H9 (cell line): ENCODE measurements at regions not wholly inside any gene's neighbourhood (a gene's known extent, or its start where the extent isn't known, plus 50 kb on each side); places are given as distances from the start of the nearest gene placed in this dataset.

ENCODE experiments used
- DNase-seq: peaks from one replicate; pipeline ENCODE4 v3.0.0-alpha.2; 2017
- H2AFZ ChIP-seq: one replicate; pipeline ENCODE4 v1.6.1; 2013; ENCODE audit warnings: mild to moderate bottlenecking, low read length, control low read depth, moderate library complexity
- H2AK5ac ChIP-seq: 2 replicates; pipeline ENCODE4 v1.6.1; 2013; ENCODE audit warnings: low read length, control low read depth, mixed read lengths; ENCODE audit not compliant: insufficient read length
- H2BK120ac ChIP-seq: one replicate; pipeline ENCODE4 v1.6.1; 2013; ENCODE audit warnings: low read depth, mild to moderate bottlenecking, low read length, control low read depth, inconsistent platforms; ENCODE audit not compliant: poor library complexity, severe bottlenecking
- H2BK12ac ChIP-seq: 2 replicates; pipeline ENCODE4 v1.6.1; 2013; ENCODE audit warnings: low read length, control low read depth, mixed read lengths, low read depth; ENCODE audit not compliant: insufficient read length
- H2BK15ac ChIP-seq: 2 replicates; pipeline ENCODE4 v1.6.1; 2013; ENCODE audit warnings: low read depth, low read length, control low read depth
- H2BK20ac ChIP-seq: one replicate; pipeline ENCODE4 v1.6.1; 2013; ENCODE audit warnings: low read depth, mild to moderate bottlenecking, low read length, control low read depth, inconsistent platforms; ENCODE audit not compliant: poor library complexity, severe bottlenecking
- H2BK5ac ChIP-seq: 2 replicates; pipeline ENCODE4 v1.6.1; 2013; ENCODE audit warnings: low read length, control low read depth, mixed read lengths; ENCODE audit not compliant: insufficient read length
- H3K14ac ChIP-seq: 2 replicates; pipeline ENCODE4 v1.6.1; 2013; ENCODE audit warnings: low read length, control low read depth; ENCODE audit not compliant: insufficient read depth
- H3K18ac ChIP-seq: 2 replicates; pipeline ENCODE4 v1.6.1; 2013; ENCODE audit warnings: low read depth, mild to moderate bottlenecking, mixed read lengths, low read length, control low read depth; ENCODE audit not compliant: insufficient read length
- H3K23ac ChIP-seq: 2 replicates; pipeline ENCODE4 v1.6.1; 2013; ENCODE audit warnings: low read length, control low read depth, mixed read lengths, low read depth; ENCODE audit not compliant: insufficient read length
- H3K23me2 ChIP-seq: 2 replicates; pipeline ENCODE4 v1.6.1; 2013; ENCODE audit warnings: low read depth, mild to moderate bottlenecking, mixed read lengths, low read length, control low read depth; ENCODE audit not compliant: insufficient read length, poor library complexity, severe bottlenecking
- H3K27ac ChIP-seq: 2 replicates; pipeline ENCODE4 v1.5.1; 2013; ENCODE audit warnings: low read length, control low read depth, mixed read lengths, low read depth; ENCODE audit not compliant: insufficient read length
- H3K27me3 ChIP-seq: 2 replicates; pipeline ENCODE4 v1.6.1; 2013; ENCODE audit warnings: low read length, control low read depth, inconsistent platforms; ENCODE audit not compliant: insufficient read depth
- H3K4ac ChIP-seq: 2 replicates; pipeline ENCODE4 v1.6.1; 2013; ENCODE audit warnings: low read depth, mild to moderate bottlenecking, control low read depth, inconsistent platforms, low read length, moderate library complexity
- H3K4me1 ChIP-seq: 2 replicates; pipeline ENCODE4 v1.6.1; 2013; ENCODE audit warnings: low read length, control low read depth, inconsistent platforms; ENCODE audit not compliant: insufficient read depth
- H3K4me2 ChIP-seq: 2 replicates; pipeline ENCODE4 v1.6.1; 2013; ENCODE audit warnings: low read length, control low read depth, mixed read lengths; ENCODE audit not compliant: insufficient read length, insufficient read depth
- H3K56ac ChIP-seq: 2 replicates; pipeline ENCODE4 v1.6.1; 2013; ENCODE audit warnings: low read depth, mild to moderate bottlenecking, mixed read lengths, low read length, control low read depth; ENCODE audit not compliant: insufficient read length
- H3K79me1 ChIP-seq: 2 replicates; pipeline ENCODE4 v1.6.1; 2013; ENCODE audit warnings: low read depth, mild to moderate bottlenecking, moderate library complexity, low read length, control low read depth, inconsistent platforms; ENCODE audit not compliant: insufficient read depth, poor library complexity, severe bottlenecking
- H3K79me2 ChIP-seq: 2 replicates; pipeline ENCODE4 v1.6.1; 2013; ENCODE audit warnings: low read length, control low read depth, inconsistent platforms; ENCODE audit not compliant: insufficient read depth
- H3K9ac ChIP-seq: 2 replicates; pipeline ENCODE4 v1.6.1; 2013; ENCODE audit warnings: low read length, control low read depth, mixed read lengths; ENCODE audit not compliant: insufficient read length; ENCODE audit errors: extremely low read depth
- H3K9me3 ChIP-seq: one replicate; pipeline ENCODE4 v1.6.1; 2013; ENCODE audit warnings: low read depth, low read length, inconsistent platforms; ENCODE audit not compliant: control insufficient read depth
- H3T11ph ChIP-seq: one replicate; pipeline ENCODE4 v1.6.1; 2013; ENCODE audit warnings: mild to moderate bottlenecking, low read length, control low read depth, inconsistent platforms
- H4K20me1 ChIP-seq: one replicate; pipeline ENCODE4 v1.6.1; 2013; ENCODE audit not compliant: control insufficient read depth, insufficient read length, insufficient read depth
- H4K5ac ChIP-seq: 2 replicates; pipeline ENCODE4 v1.6.1; 2013; ENCODE audit warnings: low read depth, mild to moderate bottlenecking, mixed read lengths, low read length, control low read depth; ENCODE audit not compliant: insufficient read length
- H4K8ac ChIP-seq: replicated peaks from 2 replicates; pipeline ENCODE4 v1.6.1; 2013; ENCODE audit warnings: low read length, control low read depth, mixed read lengths, low read depth; ENCODE audit not compliant: insufficient read length
- H4K91ac ChIP-seq: 2 replicates; pipeline ENCODE4 v1.6.1; 2013; ENCODE audit warnings: low read depth, mild to moderate bottlenecking, moderate library complexity, mixed read lengths, low read length, control low read depth; ENCODE audit not compliant: insufficient read length
- H3K27ac Mint-ChIP-seq, 3 experiments: 2 replicates in 2 of 3; 3 replicates in 1 of 3; pipeline ENCODE4 v1.8.0; 2020 to 2021; ENCODE audit warnings: mixed read lengths in 3 of 3, mild to moderate bottlenecking in 1 of 3, moderate library complexity in 1 of 3
- H3K27me3 Mint-ChIP-seq: 2 replicates; pipeline ENCODE4 v1.8.0; 2021; ENCODE audit warnings: low read depth, mild to moderate bottlenecking, moderate library complexity, mixed read lengths
- H3K36me3 Mint-ChIP-seq, 3 experiments: 2 replicates in 2 of 3; 3 replicates in 1 of 3; pipeline ENCODE4 v1.8.0; 2020 to 2021; ENCODE audit warnings: low read depth in 3 of 3, mixed read lengths in 3 of 3; ENCODE audit not compliant: insufficient read depth in 1 of 3
- H3K4me1 Mint-ChIP-seq, 2 experiments: 2 replicates each; pipeline ENCODE4 v1.8.0; 2020; ENCODE audit warnings: mixed read lengths in 2 of 2
- H3K4me3 Mint-ChIP-seq, 2 experiments: 2 replicates in 1 of 2; 3 replicates in 1 of 2; pipeline ENCODE4 v1.8.0; 2020 to 2021; ENCODE audit warnings: mild to moderate bottlenecking in 2 of 2, mixed read lengths in 2 of 2, moderate library complexity in 1 of 2
- H3K9me3 Mint-ChIP-seq, 2 experiments: 2 replicates in 1 of 2; 3 replicates in 1 of 2; pipeline ENCODE4 v1.8.0; 2020; ENCODE audit warnings: mild to moderate bottlenecking in 2 of 2, mixed read lengths in 2 of 2, moderate library complexity in 1 of 2
- CTCF ChIP-seq: fragments of 200-600 bp; sonication (generic); conservative IDR thresholded peaks from 3 replicates; pipeline ENCODE4 v1.8.0; 2021; ENCODE audit warnings: antibody characterized with exemption, mild to moderate bottlenecking
- WGBS: extraction: QIAGEN DNeasy Blood & Tissue Kit; methylation state at CpG from one replicate; pipeline ENCODE4 v1.1.7; 2013; ENCODE audit warnings: missing lambda C conversion rate, low lambda C conversion rate, mixed read lengths; ENCODE audit not compliant: insufficient read length; ENCODE audit errors: extremely low coverage; 5-methylcytosine and 5-hydroxymethylcytosine counted together

- Mint-ChIP-seq H3K4me3 (peak overlapping the region in 1 of 2 experiments; percentile 56; a peak in 2 of 5 replicates), H3K4me1 (peaks cover 22 to 26% of the 10 kb centered on the region in 2 experiments), H3K27ac (peak overlapping the region in 2 of 3 experiments; percentile 76 to 93; a peak in 5 of 7 replicates), H3K9me3 (no peaks in the 10 kb centered on the region), H3K27me3 (no peaks in the 10 kb centered on the region), H3K36me3 (no peaks in the 10 kb centered on the region; a peak in 1 of 7 replicates)
- Histone ChIP-seq H3K56ac (no peak overlapping the region), H2AFZ (no peak overlapping the region), H4K8ac (no peak overlapping the region), H3K9me3 (no peaks in the 10 kb centered on the region), H2BK5ac (no peak overlapping the region), H3K4ac (no peak overlapping the region), H3K23ac (no peak overlapping the region), H2AK5ac (no peak overlapping the region), H2BK15ac (no peak overlapping the region), H4K20me1 (no peaks in the 10 kb centered on the region), H3K79me1 (no peaks in the 10 kb centered on the region), H4K5ac (no peak overlapping the region), H2BK12ac (no peak overlapping the region), H3K9ac (no peak overlapping the region), H3K79me2 (no peaks in the 10 kb centered on the region), H3K23me2 (no peaks in the 10 kb centered on the region), H3K14ac (no peak overlapping the region), H3K27ac (peak overlapping the region; percentile 40), H3K27me3 (no peaks in the 10 kb centered on the region), H2BK20ac (no peak overlapping the region), H3K4me2 (peak overlapping the region; percentile 0), H3T11ph (no peak overlapping the region), H2BK120ac (no peak overlapping the region), H3K4me1 (peaks cover 8% of the 10 kb centered on the region; the same call in 1 of the 2 replicates), H4K91ac (no peak overlapping the region), H3K18ac (no peak overlapping the region)
- no peak for DNase-seq
- WGBS = no CpG with 5 or more reads among the region's 17 CpGs
- TF ChIP-seq CTCF = no peak
Measured at GRCh38 chr5:142426129-142427014, 101.6 kb upstream of the SPRY4 start.
